GM23338 (cell line): ENCODE measurements at regions not wholly inside any gene's neighbourhood (a gene's known extent, or its start where the extent isn't known, plus 50 kb on each side); places are given as distances from the start of the nearest gene placed in this dataset.

Experiments
- ATAC-seq: fragments of 200-7000 bp; cut with Tn5 transposase; 3 replicates; pipeline ENCODE4 v1.9.1; 2020
- DNase-seq: peaks from one replicate; pipeline ENCODE4 v3.0.0-alpha.2; 2015; ENCODE audit warnings: low spot score
- H2AFZ ChIP-seq: fragments of 200-600 bp; sonication (generic); 2 replicates; pipeline ENCODE4 v1.8.0; 2016; ENCODE audit warnings: antibody characterized with exemption, mild to moderate bottlenecking, moderate library complexity
- H3F3A ChIP-seq: fragments of 200-600 bp; sonication (generic); replicated peaks from 2 replicates; pipeline ENCODE4 v1.8.0; 2017; ENCODE audit warnings: antibody characterized with exemption, mixed run types, low read depth
- H3K27ac ChIP-seq: fragments of 200-600 bp; sonication (generic); 2 replicates; pipeline ENCODE4 v1.6.1; 2016; ENCODE audit warnings: low read depth
- H3K27me3 ChIP-seq: fragments of 200-600 bp; sonication (generic); 2 replicates; pipeline ENCODE4 v1.8.0; 2016; ENCODE audit warnings: mild to moderate bottlenecking, mixed run types, moderate library complexity; ENCODE audit not compliant: insufficient read depth
- H3K36me3 ChIP-seq: fragments of 200-600 bp; sonication (generic); 2 replicates; pipeline ENCODE4 v1.8.0; 2016; ENCODE audit warnings: mild to moderate bottlenecking; ENCODE audit not compliant: insufficient read depth
- H3K4me1 ChIP-seq: fragments of 200-600 bp; sonication (generic); 2 replicates; pipeline ENCODE4 v1.8.0; 2016; ENCODE audit warnings: mild to moderate bottlenecking, moderate library complexity; ENCODE audit not compliant: insufficient read depth
- H3K4me2 ChIP-seq: fragments of 200-600 bp; sonication (generic); 2 replicates; pipeline ENCODE4 v1.7.1; 2017; ENCODE audit warnings: mixed run types
- H3K4me3 ChIP-seq: fragments of 200-600 bp; sonication (generic); 2 replicates; pipeline ENCODE4 v1.6.1; 2016; ENCODE audit warnings: mixed run types
- H3K79me2 ChIP-seq: fragments of 200-600 bp; sonication (generic); replicated peaks from 2 replicates; pipeline ENCODE4 v1.8.0; 2017; ENCODE audit warnings: mild to moderate bottlenecking; ENCODE audit not compliant: insufficient read depth
- H3K9me2 ChIP-seq: fragments of 200-600 bp; sonication (generic); 2 replicates; pipeline ENCODE4 v1.8.0; 2017; ENCODE audit not compliant: insufficient read depth
- H4K20me1 ChIP-seq: fragments of 200-600 bp; sonication (generic); replicated peaks from 2 replicates; pipeline ENCODE4 v1.8.0; 2017; ENCODE audit warnings: mild to moderate bottlenecking; ENCODE audit not compliant: insufficient read depth
- H3K27ac Mint-ChIP-seq: 2 replicates; pipeline ENCODE4 v1.8.0; 2020; ENCODE audit warnings: inconsistent platforms, mild to moderate bottlenecking, moderate library complexity, mixed read lengths
- H3K27me3 Mint-ChIP-seq: 3 replicates; pipeline ENCODE4 v1.8.0; 2022; ENCODE audit warnings: low read depth, mild to moderate bottlenecking, moderate library complexity, mixed read lengths, inconsistent platforms; ENCODE audit not compliant: insufficient read depth, poor library complexity
- H3K36me3 Mint-ChIP-seq: 3 replicates; pipeline ENCODE4 v1.8.0; 2021; ENCODE audit warnings: low read depth, mild to moderate bottlenecking, inconsistent platforms, moderate library complexity, mixed read lengths
- H3K4me1 Mint-ChIP-seq: 3 replicates; pipeline ENCODE4 v1.8.0; 2020; ENCODE audit warnings: mild to moderate bottlenecking, inconsistent platforms, mixed read lengths
- H3K4me3 Mint-ChIP-seq: 3 replicates; pipeline ENCODE4 v1.8.0; 2021; ENCODE audit warnings: moderate library complexity, mild to moderate bottlenecking, inconsistent platforms, mixed read lengths
- H3K9me3 Mint-ChIP-seq: 3 replicates; pipeline ENCODE4 v1.8.0; 2020; ENCODE audit warnings: moderate library complexity, mild to moderate bottlenecking, inconsistent platforms, mixed read lengths
- CREB1 ChIP-seq: fragments of 250-450 bp; sonication (Bioruptor Pico); IDR thresholded peaks from 2 replicates; pipeline ENCODE4 v1.5.0; 2020; ENCODE audit warnings: low read depth, mild to moderate bottlenecking, moderate library complexity
- EZH2 ChIP-seq: fragments of 200-600 bp; sonication (generic); IDR thresholded peaks from one replicate; pipeline ENCODE4 v1.8.0; 2017; ENCODE audit warnings: antibody characterized with exemption, mild to moderate bottlenecking, low read depth; ENCODE audit not compliant: unreplicated experiment
- EZH2phosphoT487 ChIP-seq: fragments of 200-600 bp; sonication (generic); IDR thresholded peaks from one replicate; pipeline ENCODE4 v1.8.1; 2018; ENCODE audit warnings: antibody characterized with exemption; ENCODE audit not compliant: unreplicated experiment
- JUNB ChIP-seq: IDR thresholded peaks from one replicate; pipeline ENCODE4 v1.6.1; 2016; ENCODE audit warnings: antibody characterized with exemption; ENCODE audit not compliant: unreplicated experiment
- NANOG ChIP-seq: IDR thresholded peaks from 2 replicates; pipeline ENCODE4 v1.6.1; 2016; ENCODE audit warnings: antibody characterized with exemption, borderline replicate concordance
- POLR2AphosphoS5 ChIP-seq: IDR thresholded peaks from 2 replicates; pipeline ENCODE4 v1.6.1; 2016; ENCODE audit warnings: antibody characterized with exemption, low read depth
- REST ChIP-seq: IDR thresholded peaks from one replicate; pipeline ENCODE4 v1.6.1; 2018; ENCODE audit warnings: antibody characterized with exemption; ENCODE audit not compliant: unreplicated experiment
- STAT1 ChIP-seq: IDR thresholded peaks from one replicate; pipeline ENCODE4 v1.6.1; 2016; ENCODE audit warnings: antibody characterized with exemption; ENCODE audit not compliant: unreplicated experiment
- ZNF114 ChIP-seq: fragments of 250-450 bp; sonication (Bioruptor Pico); IDR thresholded peaks from 2 replicates; pipeline ENCODE4 v1.5.0; 2020; ENCODE audit warnings: mild to moderate bottlenecking, moderate library complexity
- ZNF331 ChIP-seq: fragments of 250-450 bp; sonication (Bioruptor Pico); IDR thresholded peaks from 2 replicates; pipeline ENCODE4 v1.5.0; 2020; ENCODE audit warnings: low read depth, mild to moderate bottlenecking, moderate library complexity
- TF ChIP-seq, protein P1 (sequence below): fragments of 250-450 bp; sonication (Bioruptor Pico); IDR thresholded peaks from 2 replicates; pipeline ENCODE4 v1.5.0; 2020; ENCODE audit warnings: mild to moderate bottlenecking, moderate library complexity
- TF ChIP-seq, protein P2 (sequence below), 2 experiments: fragments of 200-600 bp in 1 of 2; sonication (generic) in 1 of 2; conservative IDR thresholded peaks; 2 replicates each; pipeline versions ENCODE4 v1.5.1 to v1.6.1; 2016 to 2017; ENCODE audit warnings: antibody characterized with exemption in 2 of 2, low read depth in 2 of 2, mild to moderate bottlenecking in 2 of 2, moderate library complexity in 1 of 2
- TF ChIP-seq, protein P3 (sequence below): IDR thresholded peaks from 2 replicates; pipeline ENCODE4 v1.6.1; 2016; ENCODE audit warnings: antibody characterized with exemption

DNA sequence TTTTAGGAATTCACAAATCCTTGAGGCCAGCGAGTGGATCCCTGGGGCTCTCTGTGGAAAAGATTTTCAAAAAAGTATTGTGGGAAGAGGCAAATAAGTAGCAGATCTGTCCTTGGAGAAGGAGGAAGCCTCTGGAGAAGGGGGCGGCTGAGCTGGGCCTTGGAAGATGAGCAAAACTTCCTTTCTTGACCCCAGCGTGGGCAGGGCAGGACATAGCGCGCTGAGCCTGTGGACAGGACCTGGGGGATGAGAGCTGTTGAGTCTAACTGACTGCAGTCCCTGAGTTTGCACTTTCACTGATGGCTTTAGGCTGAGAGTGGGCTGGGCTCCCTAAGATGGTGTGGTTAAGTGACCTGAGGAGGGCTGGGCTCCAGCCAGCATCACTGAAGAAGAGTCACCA, 170.2 kb upstream of the GALNT2 start:
- Histone ChIP-seq H4K20me1 (no peaks in the 10 kb centered on the region), H3K36me3 (no peaks in the 10 kb centered on the region), H3K4me2 (no peak overlapping the region), H3K79me2 (no peaks in the 10 kb centered on the region), H3K27ac (no peak overlapping the region), H2AFZ (0 out of 2 replicates have a peak overlapping the region, but pooled peaks have one; percentile 23), H3K4me3 (no peak overlapping the region), H3K4me1 (no peaks in the 10 kb centered on the region), H3F3A (no peaks in the 10 kb centered on the region), H3K27me3 (peaks cover 5% of the 10 kb centered on the region; the same call in 1 of the 2 replicates), H3K9me2 (no peaks in the 10 kb centered on the region)
- no peaks in the 10 kb centered on the region; the same call in 2 of the 3 replicates for H3K9me3 Mint-ChIP-seq
- peaks cover 3% of the 10 kb centered on the region; the same call in 2 of the 3 replicates for H3K4me1 Mint-ChIP-seq
- H3K4me3 Mint-ChIP-seq: no peak overlapping the region
- TF ChIP-seq STAT1: no peak
- no peak for TF ChIP-seq CREB1 (CRISPR knock-in tag)
- TF ChIP-seq EZH2phosphoT487: no peak
- TF ChIP-seq ZNF114 (CRISPR knock-in tag): no peak
- TF ChIP-seq REST: no peak
- TF ChIP-seq NANOG: no peak
- TF ChIP-seq, protein P1, sequence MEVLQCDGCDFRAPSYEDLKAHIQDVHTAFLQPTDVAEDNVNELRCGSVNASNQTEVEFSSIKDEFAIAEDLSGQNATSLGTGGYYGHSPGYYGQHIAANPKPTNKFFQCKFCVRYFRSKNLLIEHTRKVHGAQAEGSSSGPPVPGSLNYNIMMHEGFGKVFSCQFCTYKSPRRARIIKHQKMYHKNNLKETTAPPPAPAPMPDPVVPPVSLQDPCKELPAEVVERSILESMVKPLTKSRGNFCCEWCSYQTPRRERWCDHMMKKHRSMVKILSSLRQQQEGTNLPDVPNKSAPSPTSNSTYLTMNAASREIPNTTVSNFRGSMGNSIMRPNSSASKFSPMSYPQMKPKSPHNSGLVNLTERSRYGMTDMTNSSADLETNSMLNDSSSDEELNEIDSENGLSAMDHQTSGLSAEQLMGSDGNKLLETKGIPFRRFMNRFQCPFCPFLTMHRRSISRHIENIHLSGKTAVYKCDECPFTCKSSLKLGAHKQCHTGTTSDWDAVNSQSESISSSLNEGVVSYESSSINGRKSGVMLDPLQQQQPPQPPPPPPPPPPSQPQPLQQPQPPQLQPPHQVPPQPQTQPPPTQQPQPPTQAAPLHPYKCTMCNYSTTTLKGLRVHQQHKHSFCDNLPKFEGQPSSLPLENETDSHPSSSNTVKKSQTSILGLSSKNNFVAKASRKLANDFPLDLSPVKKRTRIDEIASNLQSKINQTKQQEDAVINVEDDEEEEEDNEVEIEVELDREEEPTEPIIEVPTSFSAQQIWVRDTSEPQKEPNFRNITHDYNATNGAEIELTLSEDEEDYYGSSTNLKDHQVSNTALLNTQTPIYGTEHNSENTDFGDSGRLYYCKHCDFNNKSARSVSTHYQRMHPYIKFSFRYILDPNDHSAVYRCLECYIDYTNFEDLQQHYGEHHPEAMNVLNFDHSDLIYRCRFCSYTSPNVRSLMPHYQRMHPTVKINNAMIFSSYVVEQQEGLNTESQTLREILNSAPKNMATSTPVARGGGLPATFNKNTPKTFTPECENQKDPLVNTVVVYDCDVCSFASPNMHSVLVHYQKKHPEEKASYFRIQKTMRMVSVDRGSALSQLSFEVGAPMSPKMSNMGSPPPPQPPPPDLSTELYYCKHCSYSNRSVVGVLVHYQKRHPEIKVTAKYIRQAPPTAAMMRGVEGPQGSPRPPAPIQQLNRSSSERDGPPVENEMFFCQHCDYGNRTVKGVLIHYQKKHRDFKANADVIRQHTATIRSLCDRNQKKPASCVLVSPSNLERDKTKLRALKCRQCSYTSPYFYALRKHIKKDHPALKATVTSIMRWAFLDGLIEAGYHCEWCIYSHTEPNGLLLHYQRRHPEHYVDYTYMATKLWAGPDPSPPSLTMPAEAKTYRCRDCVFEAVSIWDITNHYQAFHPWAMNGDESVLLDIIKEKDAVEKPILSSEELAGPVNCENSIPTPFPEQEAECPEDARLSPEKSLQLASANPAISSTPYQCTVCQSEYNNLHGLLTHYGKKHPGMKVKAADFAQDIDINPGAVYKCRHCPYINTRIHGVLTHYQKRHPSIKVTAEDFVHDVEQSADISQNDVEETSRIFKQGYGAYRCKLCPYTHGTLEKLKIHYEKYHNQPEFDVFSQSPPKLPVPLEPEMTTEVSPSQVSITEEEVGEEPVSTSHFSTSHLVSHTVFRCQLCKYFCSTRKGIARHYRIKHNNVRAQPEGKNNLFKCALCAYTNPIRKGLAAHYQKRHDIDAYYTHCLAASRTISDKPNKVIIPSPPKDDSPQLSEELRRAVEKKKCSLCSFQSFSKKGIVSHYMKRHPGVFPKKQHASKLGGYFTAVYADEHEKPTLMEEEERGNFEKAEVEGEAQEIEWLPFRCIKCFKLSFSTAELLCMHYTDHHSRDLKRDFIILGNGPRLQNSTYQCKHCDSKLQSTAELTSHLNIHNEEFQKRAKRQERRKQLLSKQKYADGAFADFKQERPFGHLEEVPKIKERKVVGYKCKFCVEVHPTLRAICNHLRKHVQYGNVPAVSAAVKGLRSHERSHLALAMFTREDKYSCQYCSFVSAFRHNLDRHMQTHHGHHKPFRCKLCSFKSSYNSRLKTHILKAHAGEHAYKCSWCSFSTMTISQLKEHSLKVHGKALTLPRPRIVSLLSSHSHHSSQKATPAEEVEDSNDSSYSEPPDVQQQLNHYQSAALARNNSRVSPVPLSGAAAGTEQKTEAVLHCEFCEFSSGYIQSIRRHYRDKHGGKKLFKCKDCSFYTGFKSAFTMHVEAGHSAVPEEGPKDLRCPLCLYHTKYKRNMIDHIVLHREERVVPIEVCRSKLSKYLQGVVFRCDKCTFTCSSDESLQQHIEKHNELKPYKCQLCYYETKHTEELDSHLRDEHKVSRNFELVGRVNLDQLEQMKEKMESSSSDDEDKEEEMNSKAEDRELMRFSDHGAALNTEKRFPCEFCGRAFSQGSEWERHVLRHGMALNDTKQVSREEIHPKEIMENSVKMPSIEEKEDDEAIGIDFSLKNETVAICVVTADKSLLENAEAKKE (CRISPR knock-in tag): no peak
- TF ChIP-seq, protein P2, sequence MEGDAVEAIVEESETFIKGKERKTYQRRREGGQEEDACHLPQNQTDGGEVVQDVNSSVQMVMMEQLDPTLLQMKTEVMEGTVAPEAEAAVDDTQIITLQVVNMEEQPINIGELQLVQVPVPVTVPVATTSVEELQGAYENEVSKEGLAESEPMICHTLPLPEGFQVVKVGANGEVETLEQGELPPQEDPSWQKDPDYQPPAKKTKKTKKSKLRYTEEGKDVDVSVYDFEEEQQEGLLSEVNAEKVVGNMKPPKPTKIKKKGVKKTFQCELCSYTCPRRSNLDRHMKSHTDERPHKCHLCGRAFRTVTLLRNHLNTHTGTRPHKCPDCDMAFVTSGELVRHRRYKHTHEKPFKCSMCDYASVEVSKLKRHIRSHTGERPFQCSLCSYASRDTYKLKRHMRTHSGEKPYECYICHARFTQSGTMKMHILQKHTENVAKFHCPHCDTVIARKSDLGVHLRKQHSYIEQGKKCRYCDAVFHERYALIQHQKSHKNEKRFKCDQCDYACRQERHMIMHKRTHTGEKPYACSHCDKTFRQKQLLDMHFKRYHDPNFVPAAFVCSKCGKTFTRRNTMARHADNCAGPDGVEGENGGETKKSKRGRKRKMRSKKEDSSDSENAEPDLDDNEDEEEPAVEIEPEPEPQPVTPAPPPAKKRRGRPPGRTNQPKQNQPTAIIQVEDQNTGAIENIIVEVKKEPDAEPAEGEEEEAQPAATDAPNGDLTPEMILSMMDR (conservative IDR thresholded peaks at IDR 0.05; ENCODE audit: low read depth in 2 of 2): no peak
- no peak for TF ChIP-seq EZH2
- TF ChIP-seq ZNF331 (CRISPR knock-in tag): no peak
- TF ChIP-seq, protein P3, sequence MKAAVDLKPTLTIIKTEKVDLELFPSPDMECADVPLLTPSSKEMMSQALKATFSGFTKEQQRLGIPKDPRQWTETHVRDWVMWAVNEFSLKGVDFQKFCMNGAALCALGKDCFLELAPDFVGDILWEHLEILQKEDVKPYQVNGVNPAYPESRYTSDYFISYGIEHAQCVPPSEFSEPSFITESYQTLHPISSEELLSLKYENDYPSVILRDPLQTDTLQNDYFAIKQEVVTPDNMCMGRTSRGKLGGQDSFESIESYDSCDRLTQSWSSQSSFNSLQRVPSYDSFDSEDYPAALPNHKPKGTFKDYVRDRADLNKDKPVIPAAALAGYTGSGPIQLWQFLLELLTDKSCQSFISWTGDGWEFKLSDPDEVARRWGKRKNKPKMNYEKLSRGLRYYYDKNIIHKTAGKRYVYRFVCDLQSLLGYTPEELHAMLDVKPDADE: no peak
- no peak for TF ChIP-seq JUNB
- no peak for TF ChIP-seq POLR2AphosphoS5
- H3K36me3 Mint-ChIP-seq: no peaks in the 10 kb centered on the region
- H3K27ac Mint-ChIP-seq: no peak overlapping the region
- DNase-seq (no peak), ATAC-seq (no peak)
- peaks cover 3% of the 10 kb centered on the region for H3K27me3 Mint-ChIP-seq
